WTC11 (cell line): ENCODE measurements at regions not wholly inside any gene's neighbourhood (a gene's known extent, or its start where the extent isn't known, plus 50 kb on each side); places are given as distances from the start of the nearest gene placed in this dataset.

ENCODE experiments used
- ATAC-seq: fragments of 200-7000 bp; cut with Tn5 transposase; 2 replicates; pipeline ENCODE4 v1.10.0; 2021; ENCODE audit warnings: mild to moderate bottlenecking, moderate library complexity
- CTCF ChIA-PET: fragments of 300-600 bp; sonication (Branson Sonifier 250); formaldehyde crosslinking; loops from one replicate; lab custom pipeline; 2021; ENCODE audit warnings: antibody characterized with exemption; lab: Charles Lee
- POLR2A ChIA-PET: fragments of 350-600 bp; sonication (Branson Sonifier 250); formaldehyde crosslinking; loops from one replicate; lab custom pipeline; 2021; ENCODE audit warnings: antibody characterized with exemption; lab: Charles Lee
- DNase-seq: peaks from one replicate; pipeline ENCODE4 v3.0.0; 2021; ENCODE audit warnings: low spot score
- H3K27ac Mint-ChIP-seq: 2 replicates; pipeline ENCODE4 v1.8.0; 2021; ENCODE audit warnings: mixed read lengths
- H3K27me3 Mint-ChIP-seq: 2 replicates; pipeline ENCODE4 v1.8.0; 2021; ENCODE audit warnings: low read depth, mild to moderate bottlenecking, moderate library complexity, mixed read lengths
- H3K36me3 Mint-ChIP-seq: 2 replicates; pipeline ENCODE4 v1.8.0; 2021; ENCODE audit warnings: mixed read lengths
- H3K4me1 Mint-ChIP-seq: 2 replicates; pipeline ENCODE4 v1.8.0; 2022; ENCODE audit warnings: mixed read lengths
- H3K4me3 Mint-ChIP-seq: 2 replicates; pipeline ENCODE4 v1.8.0; 2021; ENCODE audit warnings: mild to moderate bottlenecking, moderate library complexity, mixed read lengths
- H3K9me3 Mint-ChIP-seq: 2 replicates; pipeline ENCODE4 v1.8.0; 2021; ENCODE audit warnings: mixed read lengths
- ARID4B ChIP-seq: sonication (generic); formaldehyde crosslinking; IDR thresholded peaks from 2 replicates; pipeline ENCODE4 v1.8.0; 2023; ENCODE audit warnings: missing genetic modification reagents, mild to moderate bottlenecking, borderline replicate concordance
- CBFB ChIP-seq: sonication (generic); formaldehyde crosslinking; IDR thresholded peaks from 2 replicates; pipeline ENCODE4 v1.8.1; 2022; ENCODE audit warnings: mild to moderate bottlenecking, low read depth, missing genetic modification reagents
- E2F1 ChIP-seq: sonication (generic); formaldehyde crosslinking; IDR thresholded peaks from 2 replicates; pipeline ENCODE4 v1.8.0; 2022; ENCODE audit warnings: mild to moderate bottlenecking, missing genetic modification reagents
- ESRRA ChIP-seq: sonication (generic); formaldehyde crosslinking; IDR thresholded peaks from 2 replicates; pipeline ENCODE4 v1.8.1; 2022; ENCODE audit warnings: mild to moderate bottlenecking, missing genetic modification reagents, borderline replicate concordance
- FOXP1 ChIP-seq: sonication (generic); formaldehyde crosslinking; IDR thresholded peaks from 2 replicates; pipeline ENCODE4 v1.8.0; 2022; ENCODE audit warnings: missing genetic modification reagents, mild to moderate bottlenecking, moderate library complexity, borderline replicate concordance
- GTF2I ChIP-seq: fragments of 250-450 bp; sonication (Bioruptor Pico); conservative IDR thresholded peaks from 2 replicates; pipeline ENCODE4 v1.4.0; 2021; ENCODE audit warnings: mild to moderate bottlenecking
- NR1H2 ChIP-seq: sonication (generic); formaldehyde crosslinking; IDR thresholded peaks from 2 replicates; pipeline ENCODE4 v1.9.0; 2021; ENCODE audit warnings: mild to moderate bottlenecking, moderate library complexity, missing genetic modification reagents
- NR2C2 ChIP-seq: sonication (generic); formaldehyde crosslinking; IDR thresholded peaks from 2 replicates; pipeline ENCODE4 v1.8.0; 2022; ENCODE audit warnings: mild to moderate bottlenecking, missing genetic modification reagents
- RELA ChIP-seq: sonication (generic); formaldehyde crosslinking; IDR thresholded peaks from 2 replicates; pipeline ENCODE4 v1.8.1; 2022; ENCODE audit warnings: missing genetic modification reagents, mild to moderate bottlenecking, borderline replicate concordance
- STAT6 ChIP-seq: sonication (generic); formaldehyde crosslinking; conservative IDR thresholded peaks from 2 replicates; pipeline ENCODE4 v1.8.1; 2023; ENCODE audit warnings: mild to moderate bottlenecking, low read depth, missing genetic modification reagents, moderate library complexity
- TCF7 ChIP-seq: sonication (generic); formaldehyde crosslinking; IDR thresholded peaks from 2 replicates; pipeline ENCODE4 v1.8.0; 2022; ENCODE audit warnings: mild to moderate bottlenecking, low read depth, missing genetic modification reagents, moderate library complexity
- ZBTB21 ChIP-seq: sonication (generic); formaldehyde crosslinking; IDR thresholded peaks from 2 replicates; pipeline ENCODE4 v1.8.1; 2023; ENCODE audit warnings: mild to moderate bottlenecking, missing genetic modification reagents, borderline replicate concordance
- ZNF317 ChIP-seq: sonication (generic); formaldehyde crosslinking; IDR thresholded peaks from 2 replicates; pipeline ENCODE4 v1.8.1; 2023; ENCODE audit warnings: low read depth, mild to moderate bottlenecking, moderate library complexity, missing genetic modification reagents, borderline replicate concordance
- ZSCAN18 ChIP-seq: fragments of 250-450 bp; sonication (Bioruptor Pico); IDR thresholded peaks from 2 replicates; pipeline ENCODE4 v2.1.2; 2022; ENCODE audit warnings: mild to moderate bottlenecking, moderate library complexity

DNA sequence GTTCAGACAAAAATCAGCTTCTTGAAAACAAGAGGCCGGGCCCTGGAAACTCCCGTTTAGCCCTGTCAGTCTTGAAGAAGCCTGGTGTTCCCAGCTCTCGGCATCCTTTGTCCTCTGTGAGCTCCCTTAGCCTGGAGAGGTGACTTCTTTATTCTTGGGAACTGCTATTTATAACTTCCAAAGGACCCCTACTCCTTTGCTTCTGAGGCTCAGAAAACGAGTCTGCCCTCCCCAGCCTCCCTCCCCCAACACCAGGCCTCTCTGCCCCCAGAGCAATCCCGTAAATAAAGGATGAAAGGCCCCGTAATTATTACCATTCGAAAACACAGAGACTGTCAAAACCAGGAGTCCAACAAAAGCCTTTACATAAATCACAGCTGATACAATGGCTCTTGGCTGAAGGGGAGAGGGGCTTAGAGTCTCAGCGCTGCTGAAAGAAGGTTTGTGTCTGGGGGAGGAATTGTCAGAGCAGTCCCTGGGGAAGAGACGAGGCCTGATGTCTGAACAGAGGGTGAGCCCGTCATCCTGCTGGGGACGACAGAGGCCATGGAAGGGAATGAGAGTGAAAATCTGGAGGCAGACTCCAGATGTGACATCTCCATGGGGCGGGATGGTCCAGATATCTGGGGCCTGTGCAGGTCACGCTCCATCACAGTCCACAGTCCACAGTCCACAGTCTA, 283.0 kb downstream of the MYCN start (continued):
- TF ChIP-seq STAT6 (CRISPR knock-in tag), result no peak
- TF ChIP-seq GTF2I, result no peak
- no peak for TF ChIP-seq TCF7 (CRISPR knock-in tag)
- no peak for TF ChIP-seq ARID4B (CRISPR knock-in tag)
- TF ChIP-seq FOXP1 (CRISPR knock-in tag), result no peak
- no peak for TF ChIP-seq ESRRA (CRISPR knock-in tag)
- TF ChIP-seq RELA (CRISPR knock-in tag), result no peak
- TF ChIP-seq NR1H2 (CRISPR knock-in tag), result no peak
- TF ChIP-seq NR2C2, result no peak

DNA sequence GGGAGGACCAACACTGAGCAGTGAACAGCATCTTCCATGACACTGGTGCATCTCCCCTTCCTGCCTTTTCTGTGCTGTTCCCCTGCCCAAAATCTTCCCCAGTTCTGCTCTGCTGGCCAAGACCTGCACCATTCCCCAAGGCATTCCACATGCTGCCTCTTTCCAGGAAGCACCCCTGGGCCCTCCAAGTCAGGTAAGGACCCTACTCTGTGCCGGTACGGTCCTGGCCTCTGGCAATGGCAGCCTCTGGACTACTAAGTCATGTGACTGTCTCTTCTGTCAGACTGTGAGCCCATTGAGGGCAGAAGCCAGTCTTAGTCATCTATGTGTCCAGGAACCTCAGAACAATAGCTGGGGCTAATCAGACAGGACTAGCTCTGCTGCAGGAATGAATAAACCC, 282.0 kb downstream of the MYCN start:
- ChIA-PET POLR2A (no interaction called here), CTCF (interaction anchor here (1.1 kb wide), 1 partner anchor 283 kb away, joined by 3 read pairs; no protein-coding TSS in a partner anchor)
- no peak for TF ChIP-seq ZNF317 (CRISPR knock-in tag)
- TF ChIP-seq ZSCAN18 (CRISPR knock-in tag), result no peak
- no peak for TF ChIP-seq E2F1 (CRISPR knock-in tag)
- ATAC-seq (no peak), DNase-seq (no peak)
- Mint-ChIP-seq H3K27me3 (no peaks in the 10 kb centered on the region; the same call in 1 of the 2 replicates), H3K4me3 (no peak overlapping the region), H3K36me3 (no peaks in the 10 kb centered on the region), H3K9me3 (peaks cover 12% of the 10 kb centered on the region), H3K27ac (no peak overlapping the region), H3K4me1 (peaks cover 37% of the 10 kb centered on the region)

DNA sequence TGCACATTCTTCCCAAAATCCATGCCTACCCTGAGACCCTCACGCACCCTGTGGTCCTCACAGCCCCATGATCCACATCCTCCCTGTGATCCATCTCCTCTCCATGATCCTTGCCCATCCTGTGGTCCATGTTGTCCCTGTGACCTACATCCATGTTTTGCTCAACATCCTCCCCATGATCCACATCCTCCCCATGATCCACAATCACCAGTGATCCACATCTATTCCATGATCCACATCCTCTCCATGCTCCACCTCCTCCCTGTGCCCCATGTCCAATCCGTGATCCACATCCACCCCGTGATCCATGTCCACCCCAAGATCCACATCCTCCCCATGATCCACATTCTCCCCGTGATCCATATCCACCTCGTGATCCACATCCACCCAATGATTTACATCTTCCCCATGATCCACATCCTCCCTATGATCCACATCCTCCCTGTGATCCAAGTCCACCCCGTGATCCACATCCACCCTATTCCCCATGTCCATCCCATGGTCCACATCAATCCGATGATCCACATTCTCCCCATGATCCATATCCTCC, 281.2 kb downstream of the MYCN start:
- CTCF ChIA-PET, result no interaction called here
- H3K9me3 Mint-ChIP-seq, result peaks cover 12% of the 10 kb centered on the region
- ATAC-seq, result no peak
- TF ChIP-seq RELA (CRISPR knock-in tag) (no peak), CBFB (no peak), ZBTB21 (CRISPR knock-in tag) (no peak)
- no peak overlapping the region for H3K27ac Mint-ChIP-seq
- no peaks in the 10 kb centered on the region for H3K36me3 Mint-ChIP-seq
- POLR2A ChIA-PET, result no interaction called here
- peaks cover 32% of the 10 kb centered on the region for H3K4me1 Mint-ChIP-seq
- H3K4me3 Mint-ChIP-seq, result no peak overlapping the region
- H3K27me3 Mint-ChIP-seq, result no peaks in the 10 kb centered on the region; the same call in 1 of the 2 replicates
- DNase-seq, result no peak
